ENCODE measurements at regions not wholly inside any gene's neighbourhood (a gene's known extent, or its start where the extent isn't known, plus 50 kb on each side); places are given as distances from the start of the nearest gene placed in this dataset.
"Not testable (repeated sequence)": the region's sequence is repeated elsewhere in the genome, so short reads cannot be mapped to it uniquely, and the experiment has no call there.

DNA sequence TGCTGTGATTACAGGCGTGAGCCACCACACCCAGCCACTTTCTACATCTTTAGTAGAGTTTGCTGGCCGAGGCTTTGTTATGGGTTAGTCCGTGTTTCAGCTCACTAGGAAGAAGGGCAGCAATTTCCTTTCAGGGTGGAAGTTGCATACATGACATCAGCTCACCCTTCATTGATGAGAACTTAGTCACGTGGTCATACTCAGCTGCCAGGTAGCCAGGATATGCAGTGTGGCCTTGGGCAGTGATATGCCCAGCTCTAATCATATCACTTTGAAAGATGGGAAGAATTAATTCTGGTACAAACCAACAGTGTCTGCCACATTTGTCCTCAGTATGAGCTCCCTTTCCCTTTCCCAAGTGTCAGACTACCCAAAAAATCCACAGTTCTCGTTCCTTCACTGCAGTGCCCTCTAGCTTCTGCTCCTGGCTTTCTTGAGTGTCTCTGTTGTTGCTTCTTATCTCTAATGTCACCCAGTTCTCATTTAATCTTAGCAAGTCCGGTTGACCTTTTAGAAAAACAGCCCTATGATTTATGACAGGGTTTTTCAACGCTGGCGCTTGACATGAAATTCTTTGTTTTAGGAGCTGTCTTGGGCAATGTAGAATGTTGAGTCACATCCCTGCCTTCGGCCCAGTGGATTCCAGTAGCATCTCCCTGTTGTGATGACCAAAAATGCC lies 108.7 kb upstream of the ITGB1 start:
- DNase-seq = no peak

DNA sequence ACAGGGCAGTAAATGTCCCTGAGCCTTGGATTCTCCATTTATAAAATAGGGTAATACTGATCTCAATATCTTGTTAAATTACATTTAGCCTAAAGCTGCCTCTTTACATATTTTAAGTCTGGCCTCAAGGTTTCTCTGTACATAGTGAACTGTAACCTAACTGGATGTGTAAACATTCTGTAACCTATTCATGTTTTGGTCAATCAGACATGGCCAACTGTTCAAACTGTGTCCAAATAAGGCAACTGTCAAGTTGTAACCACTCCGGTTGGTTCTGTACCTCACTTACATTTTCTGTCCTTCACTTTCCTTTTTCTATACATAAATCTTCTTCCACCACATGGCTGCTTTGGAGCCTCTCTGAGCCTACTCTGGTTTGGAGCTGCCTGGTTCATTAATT lies 107.1 kb upstream of the ITGB1 start:
- no peak for DNase-seq

DNA sequence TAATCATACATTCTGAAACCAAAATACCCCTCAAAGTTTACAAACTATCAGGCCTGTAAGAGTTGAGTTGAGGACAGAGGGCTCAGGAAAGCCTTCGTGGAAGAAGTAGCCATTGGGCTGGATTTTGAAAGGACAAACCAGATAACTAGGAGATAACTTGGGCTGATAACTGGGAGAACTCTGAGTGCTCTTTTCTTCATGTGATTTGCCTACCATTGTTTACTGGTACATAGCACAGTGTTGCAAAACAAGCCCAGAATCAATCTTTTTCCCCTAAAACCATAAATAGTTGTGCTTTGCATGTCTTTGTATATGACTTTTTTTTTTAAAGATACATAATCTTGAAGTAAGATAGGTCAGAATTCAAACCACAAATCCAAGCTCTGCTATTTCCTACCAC lies 106.7 kb upstream of the ITGB1 start:
- no peak for DNase-seq

DNA sequence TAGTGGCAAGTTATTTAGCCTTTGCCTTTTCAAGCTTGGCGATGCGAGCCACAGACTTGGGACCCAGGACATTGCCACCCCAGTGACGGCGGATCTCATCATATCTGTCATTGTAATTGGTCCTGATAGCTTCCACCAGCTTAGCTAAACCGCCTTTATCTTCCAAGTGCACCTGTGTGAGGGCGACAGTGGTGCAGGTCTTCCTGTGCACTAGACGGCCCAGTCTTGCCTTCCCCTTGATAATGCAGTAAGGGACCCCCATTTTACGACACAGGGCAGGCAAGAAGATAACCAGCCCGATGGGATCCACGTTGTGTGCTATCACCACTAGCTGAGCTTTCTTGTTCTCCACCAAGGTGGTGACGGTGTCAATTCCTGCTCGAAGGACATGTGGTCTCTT lies 99.6 kb upstream of the ITGB1 start:
- DNase-seq = no peak

DNA sequence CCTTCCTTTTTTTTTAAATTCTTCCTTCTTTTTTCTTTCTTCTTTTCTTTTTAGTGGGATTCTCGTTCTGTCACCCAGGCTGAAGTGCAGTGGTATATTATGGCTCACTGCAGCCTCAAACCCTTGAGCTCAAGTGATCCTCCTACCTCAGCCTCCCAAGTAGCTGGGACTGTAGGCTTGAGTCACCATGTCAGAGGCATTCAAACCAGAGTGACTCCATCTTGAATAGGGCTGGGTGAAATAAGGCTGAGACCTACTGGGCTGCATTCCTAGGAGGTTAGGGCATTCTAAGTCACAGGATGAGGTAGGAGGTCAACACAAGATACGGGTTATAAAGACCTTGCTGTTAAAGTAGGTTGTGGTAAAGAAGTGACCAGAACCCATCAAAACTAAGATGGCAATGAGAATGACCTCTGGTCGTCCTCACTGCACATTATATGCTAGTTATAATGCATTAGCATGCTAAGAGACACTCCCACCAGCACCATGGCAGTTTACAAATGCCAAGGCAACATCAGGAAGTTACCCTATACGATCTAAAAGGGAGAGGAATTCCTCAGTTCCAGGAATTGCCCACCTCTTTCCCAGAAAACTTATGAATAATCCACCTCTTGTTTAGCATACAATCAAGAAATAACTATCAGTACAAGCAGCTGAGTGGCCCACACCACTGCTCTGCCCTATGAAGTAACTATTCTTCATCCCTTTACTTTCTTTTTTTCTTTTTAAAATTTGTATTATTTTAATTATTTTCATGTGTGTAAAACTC lies 99.0 kb upstream of the ITGB1 start:
- DNase-seq = no peak

DNA sequence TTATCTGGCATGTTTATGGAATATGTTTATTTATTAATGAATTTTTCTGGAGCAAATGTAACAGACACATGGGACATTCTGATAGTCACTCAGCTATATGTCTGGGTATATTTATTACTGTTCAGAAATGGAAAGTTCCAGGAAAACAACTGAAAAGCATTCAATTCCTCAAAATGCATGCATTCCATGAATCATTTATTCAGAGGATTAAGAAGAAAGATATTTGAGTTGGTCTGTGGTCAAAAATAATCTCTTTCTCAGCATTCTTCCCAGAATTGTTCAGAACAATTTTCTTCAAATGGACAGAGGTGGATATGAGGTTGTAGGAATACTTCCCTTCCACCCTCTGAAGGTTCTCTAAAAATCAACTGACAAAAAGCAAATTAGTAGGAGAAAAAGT lies 97.6 kb upstream of the ITGB1 start:
- DNase-seq = no peak

DNA sequence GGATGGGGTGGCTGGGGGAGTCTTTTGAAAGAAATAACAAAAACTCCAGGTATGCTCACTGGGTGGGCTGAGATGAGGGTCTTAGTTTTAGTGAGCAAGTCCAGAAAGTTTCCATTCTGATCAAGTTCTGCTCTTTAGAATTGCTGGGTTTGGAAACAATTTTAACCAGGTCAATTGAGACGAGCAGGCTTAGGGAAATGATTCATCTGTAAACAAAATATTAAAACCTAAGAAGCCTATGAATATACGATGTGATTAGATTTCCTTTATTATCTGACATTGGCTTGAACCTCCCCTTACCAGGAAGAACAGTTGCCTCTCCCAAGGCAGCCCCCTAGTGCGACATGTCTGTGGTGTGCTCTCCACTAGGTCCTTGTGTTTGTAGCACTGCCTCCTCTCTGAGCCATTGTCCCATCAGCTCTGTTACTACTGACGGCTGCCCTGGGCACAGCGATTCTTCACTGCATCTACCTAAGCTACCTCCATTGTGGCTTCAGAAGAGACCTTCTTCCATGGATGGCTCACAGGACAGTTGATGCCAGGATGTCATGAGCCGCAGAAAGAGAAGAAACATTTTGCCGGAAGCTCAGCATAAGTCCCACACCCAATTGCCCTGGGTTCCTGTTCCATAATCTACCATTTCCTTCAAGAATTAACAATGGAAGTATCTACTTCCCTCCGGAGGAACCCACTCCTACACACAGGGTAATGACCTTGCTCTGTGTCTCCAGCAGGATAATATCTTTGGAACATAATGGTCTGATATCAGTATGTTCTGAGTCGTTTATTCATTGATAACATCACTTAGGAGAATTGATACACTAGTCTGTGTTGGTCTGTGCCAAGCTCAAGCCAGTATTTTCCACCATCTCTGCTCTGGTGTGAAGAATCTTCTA lies 95.1 kb upstream of the ITGB1 start:
- no peak for DNase-seq

DNA sequence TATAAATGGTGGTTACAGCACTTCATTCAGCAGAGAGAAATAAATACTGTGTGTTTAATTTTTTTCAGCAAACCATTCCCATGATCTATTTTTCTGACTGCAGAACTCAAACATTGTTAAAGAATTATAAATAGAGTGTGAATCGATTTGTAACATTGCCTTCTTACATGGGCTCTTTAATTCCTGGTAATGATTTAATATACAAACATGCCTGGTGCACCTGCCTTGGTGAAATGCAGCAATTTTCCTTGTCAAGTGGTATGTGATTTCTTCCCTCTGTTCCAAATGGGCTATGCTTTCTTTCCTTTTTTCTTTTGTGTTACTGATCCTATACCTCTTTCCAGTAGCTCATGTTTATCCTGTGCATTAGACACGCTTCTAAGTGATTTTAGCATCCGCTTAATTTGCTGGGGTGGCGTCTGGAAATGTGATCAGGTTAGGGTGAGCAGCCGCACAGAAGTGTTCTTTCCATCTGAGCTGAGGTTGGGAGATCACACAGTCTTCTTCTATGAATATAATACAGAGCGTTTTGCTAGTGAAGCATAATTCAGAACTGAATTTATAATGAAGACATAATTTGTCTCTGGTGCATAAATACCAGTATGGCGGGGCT lies 94.3 kb upstream of the ITGB1 start:
- no peak for DNase-seq

DNA sequence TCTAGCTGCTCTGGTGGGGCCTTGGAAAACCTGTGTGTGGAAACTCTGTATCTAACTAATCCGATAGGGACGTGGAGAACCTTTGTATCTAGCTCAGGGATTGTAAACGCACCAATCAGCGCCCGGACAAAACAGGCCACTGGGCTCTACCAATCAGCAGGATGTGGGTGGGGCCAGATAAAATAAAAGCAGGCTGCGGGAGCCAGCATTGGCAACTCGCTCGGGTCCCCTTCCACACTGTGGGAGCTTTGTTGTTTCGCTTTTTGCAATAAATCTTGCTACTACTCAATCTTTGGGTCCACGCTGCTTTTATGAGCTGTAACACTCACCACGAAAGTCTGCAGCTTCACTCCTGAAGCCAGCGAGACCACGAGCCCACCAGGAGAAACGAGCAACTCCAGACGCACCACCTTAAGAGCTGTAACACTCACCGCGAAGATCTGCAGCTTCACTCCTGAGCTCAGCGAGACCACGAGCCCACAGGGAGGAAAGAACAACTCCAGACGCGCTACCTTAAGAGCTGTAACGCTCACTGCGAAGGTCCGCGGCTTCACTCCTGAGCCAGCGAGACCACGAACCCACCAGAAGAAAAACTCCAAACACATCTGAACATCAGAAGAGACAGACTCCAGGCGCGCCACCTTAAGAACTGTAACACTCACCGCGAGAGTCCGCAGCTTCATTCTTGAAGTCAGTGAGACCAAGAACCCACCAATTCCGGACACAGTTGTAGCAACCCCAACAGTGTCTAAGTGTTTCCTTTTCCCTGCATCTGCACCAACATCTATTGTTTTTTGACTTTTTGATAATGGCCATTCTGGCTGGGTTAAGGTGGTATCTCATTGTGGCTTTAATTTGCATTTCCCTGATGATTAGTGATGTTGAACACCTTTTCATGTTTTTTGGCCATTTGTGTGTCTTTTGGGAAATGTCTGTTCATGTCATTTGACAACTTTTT lies 92.2 kb upstream of the ITGB1 start:
- DNase-seq = not testable (repeated sequence)

DNA sequence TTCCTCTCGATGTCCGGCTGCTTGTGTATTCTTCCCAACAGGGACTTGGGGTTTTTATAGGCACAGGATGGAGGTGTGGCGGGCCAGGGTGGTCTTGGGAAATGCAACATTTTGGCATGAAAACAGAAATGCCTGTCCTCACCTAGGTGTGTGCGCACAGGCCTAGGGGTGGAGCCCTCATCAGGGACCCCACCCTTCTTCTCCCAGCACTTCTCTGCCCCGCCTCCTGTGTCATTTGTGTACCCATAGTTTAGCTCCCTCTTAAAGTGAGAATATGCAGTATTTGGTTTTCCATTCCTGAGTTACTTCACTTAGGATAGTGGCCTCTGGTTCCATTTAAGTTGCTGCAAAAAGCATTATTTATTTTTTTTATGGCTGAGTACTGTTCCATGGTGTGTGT lies 90.2 kb upstream of the ITGB1 start:
- DNase-seq = no peak

DNA sequence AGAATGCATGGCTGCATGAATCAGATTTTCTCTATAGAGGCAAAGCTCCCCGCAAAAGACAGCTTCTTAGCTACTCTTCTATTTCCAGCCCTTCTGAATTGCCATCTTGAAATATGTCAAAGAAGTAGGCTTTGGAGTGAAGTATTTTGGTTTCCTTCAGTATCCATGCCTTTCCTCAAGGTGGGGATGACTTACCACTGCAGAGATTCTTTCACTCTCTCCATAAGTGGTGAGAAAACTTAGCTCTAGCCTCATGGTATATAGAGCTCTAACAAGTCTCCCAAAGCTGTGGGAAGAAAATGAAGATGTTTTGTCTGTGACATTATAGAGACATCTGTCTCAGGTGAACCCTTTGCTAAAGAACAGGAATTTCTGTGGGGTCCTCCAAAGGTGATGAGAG lies 89.6 kb upstream of the ITGB1 start:
- no peak for DNase-seq

DNA sequence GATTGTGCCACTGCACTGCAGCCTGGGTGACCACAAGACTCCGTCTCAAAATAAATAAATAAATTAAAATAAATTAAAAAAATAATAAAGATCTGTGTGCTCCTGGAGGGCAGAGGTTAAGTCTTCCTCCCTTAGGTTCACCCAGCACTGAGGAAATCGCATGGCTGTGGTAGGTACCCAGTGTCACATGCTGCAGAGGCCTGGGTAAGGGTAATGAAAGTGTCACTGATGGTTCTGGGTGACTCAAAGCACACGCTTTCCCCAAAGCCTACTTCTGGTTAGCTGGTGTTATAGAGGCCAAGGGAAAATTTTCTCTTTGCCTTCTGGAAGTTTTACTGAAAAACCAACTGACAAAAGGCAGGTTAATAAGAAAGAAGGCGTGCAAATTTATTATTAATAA lies 88.8 kb upstream of the ITGB1 start:
- DNase-seq = no peak

DNA sequence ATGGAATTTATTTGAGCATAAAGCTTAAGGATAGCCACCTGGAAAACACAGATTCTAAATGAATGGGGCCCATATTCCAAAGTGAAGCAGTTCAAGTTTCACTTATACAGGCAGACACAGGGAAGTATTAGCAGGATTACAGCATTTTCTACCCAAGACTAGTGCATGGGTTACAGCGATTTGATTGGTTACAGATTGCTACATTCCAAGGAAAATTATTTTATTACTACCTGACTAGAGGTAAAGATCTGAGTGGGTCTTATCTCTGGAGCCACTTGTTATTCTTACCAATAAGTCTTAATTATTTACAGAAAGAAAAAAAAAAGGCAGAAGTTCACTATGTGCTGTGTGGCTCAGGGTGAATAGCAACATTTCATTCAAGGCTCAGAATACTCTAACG lies 87.4 kb upstream of the ITGB1 start:
- no peak for DNase-seq

DNA sequence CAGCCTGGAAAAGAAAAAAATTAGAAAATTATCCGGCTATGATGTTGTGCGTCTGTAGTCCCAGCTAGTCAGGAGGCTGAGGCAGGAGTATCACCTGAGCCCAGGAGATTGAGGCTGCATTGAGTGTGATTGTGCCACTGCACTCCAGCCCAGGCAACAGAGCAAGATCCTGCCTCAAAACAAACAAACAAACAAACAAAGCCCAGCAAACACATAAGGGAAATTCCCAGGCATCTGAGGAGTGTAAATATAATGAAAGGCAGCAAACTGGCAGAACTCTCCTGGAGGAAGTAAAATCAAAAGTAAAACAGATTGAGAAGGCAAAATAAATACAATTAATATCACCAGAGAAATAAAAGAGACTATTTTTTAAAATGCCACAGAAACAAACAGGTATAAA lies 84.5 kb upstream of the ITGB1 start:
- no peak for DNase-seq

DNA sequence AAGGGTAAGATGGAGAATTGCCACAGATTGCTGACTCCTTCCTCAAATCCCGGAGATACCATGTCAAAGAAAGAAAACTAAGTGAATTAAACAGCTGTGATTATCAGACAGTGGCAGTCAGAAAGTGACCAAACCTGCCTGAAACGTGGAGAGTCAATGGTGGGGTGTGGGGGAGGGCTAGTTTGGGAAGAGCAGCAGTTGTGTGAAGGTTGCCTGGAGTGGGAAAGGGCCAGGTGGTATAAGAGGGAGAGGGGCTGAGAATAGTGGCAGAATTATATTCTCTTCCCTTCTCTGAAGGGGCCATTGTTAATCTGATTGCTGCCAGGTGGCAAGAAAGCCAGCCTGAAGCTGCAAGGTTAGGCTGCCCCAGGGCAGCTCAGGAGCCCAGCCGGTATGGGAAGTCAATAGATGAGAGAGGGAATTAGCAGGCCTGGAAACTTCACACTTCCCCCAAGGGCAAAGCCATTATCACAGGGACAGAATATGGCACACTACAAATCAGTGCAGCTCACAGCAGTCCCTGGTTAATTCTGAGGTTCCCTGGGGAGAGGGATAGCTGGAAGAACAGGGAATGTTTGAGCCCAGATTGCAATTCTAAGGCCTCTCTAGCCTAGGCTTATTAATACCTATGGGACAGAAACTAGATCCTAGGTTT lies 83.9 kb upstream of the ITGB1 start:
- no peak for DNase-seq

DNA sequence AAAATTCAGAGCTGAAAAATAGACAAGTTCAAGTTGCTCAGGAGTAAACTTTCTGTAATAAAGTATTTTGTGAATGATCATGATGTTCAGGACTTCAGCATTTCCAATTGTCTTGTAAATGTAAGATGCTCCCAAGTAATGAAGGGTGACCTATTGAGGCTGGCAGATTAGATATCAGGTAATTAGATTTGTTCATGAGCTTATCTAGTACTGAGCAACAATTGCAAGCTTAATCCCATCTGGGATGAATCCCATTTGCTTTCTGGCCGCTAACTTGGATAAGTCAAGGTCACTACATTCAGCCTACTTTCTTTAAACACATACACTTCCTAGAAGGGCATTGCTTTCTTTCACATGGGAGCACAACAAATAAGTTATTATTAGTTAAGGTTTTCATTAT lies 82.4 kb upstream of the ITGB1 start:
- no peak for DNase-seq

DNA sequence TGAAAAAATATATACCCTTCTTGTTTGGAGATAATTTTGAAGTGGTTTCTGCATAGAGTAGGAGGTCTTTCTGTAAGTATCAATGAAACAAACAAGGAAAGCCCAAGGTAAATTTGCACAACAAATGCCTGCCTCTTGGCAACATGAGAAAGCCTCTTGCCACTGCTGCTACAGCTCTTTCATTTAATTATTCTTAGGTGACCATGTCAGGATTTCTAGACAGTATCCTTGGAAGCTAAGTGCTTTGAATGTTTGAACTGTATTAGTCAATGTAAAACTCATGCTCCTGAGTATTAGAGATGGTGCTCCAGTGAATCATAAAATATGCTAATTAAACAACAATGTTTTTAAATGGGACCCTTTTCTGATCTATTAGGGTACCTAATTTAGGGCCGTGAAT lies 81.2 kb upstream of the ITGB1 start:
- no peak for DNase-seq

DNA sequence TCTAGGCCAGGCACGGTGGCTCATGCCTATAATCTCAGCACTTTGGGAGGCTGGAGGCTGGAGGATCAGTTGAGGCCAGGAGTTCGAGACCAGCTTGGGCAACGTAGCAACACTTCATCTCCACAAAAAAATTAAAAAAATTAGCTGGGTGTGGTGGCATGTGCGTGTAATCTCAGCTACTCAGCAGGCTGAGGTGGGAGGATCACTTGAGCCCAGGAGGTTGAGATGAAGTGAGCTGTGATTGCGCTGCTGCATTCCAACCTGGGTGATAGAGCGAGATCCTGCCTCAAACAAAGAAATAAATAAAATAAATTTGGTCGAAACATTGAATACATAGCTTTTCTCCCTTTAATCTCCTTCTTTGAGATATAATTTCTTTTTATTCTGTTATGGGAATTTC lies 80.6 kb upstream of the ITGB1 start:
- no peak for DNase-seq

DNA sequence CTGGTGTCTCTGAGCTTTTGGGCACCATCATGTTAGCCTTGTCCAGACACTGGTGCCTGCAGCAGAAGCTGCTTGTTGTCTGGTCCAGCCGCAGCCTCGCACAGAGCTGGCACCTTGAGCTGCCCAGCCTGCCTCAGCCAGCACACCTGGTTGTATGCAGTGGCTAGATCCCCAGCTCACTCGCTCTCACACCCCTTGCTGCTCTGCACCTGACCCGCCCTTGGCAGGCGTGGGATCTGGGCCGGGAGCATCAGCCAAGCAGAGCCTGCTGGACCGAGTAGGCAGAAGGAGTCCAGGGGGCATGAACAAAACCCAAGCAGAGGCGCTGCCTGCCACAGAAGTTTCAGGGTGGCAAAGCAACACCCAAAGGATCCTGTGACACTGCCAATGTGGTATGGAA lies 79.7 kb upstream of the ITGB1 start:
- no peak for DNase-seq

DNA sequence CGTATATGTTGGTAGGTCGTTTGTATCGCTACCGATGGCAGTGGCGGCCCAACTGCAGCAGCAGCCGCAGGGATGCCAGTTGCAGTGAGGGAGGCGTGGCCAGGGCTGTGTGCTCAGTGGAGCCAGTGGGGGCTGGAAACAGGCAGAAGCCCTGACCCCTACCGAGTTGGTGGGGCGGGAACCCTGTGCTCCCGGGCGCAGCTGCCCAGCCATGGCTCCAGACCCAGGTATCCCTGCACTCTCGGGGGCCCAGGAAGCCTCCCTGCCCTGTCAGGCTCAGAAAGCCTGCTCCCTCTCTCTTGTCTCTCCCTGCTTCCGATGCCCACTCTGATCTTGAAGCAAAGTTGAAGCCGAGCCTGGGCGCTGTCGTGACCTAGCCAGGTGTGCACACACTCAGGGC lies 78.6 kb upstream of the ITGB1 start:
- DNase-seq = no peak

DNA sequence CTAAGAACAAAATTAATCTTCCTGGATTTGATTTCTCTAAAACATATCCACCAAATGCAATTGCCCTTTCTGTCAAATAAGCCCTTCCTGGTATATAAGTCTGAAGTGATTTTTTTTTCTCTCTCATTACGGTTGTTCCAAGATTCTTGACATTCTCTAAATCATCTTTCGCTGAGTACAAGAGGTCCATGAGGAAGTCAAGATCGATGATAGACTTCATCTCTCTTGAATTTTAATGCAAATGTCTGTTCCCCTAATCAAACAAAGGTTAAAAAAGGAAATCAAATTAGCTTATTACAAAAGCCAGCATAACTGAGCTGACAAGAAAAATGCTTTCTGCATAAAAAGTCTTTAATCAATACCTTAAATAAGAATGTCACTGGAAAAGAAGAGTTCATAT lies 77.4 kb upstream of the ITGB1 start:
- DNase-seq = no peak

DNA sequence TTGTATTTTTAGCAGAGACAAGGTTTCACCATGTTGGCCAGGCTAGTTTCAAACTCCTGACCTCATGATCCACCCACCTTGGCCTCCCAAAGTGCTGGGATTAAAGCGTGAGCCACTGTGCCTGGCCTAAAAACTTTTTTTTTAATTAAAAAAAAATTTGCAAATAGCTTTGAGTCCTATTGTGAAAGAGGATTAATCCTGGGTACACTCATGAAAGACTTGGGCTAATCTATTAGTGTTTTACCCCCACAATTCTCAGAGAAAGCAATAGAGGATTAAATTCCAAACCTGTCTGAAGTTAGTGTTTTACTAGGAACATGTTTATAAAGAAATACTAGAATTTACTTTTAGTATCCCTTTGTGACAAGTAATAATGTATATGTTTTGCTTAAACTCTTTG lies 76.9 kb upstream of the ITGB1 start:
- no peak for DNase-seq

Data from T-helper 9 cell (primary cell).